MM.1S (cell line): ENCODE measurements at regions not wholly inside any gene's neighbourhood (a gene's known extent, or its start where the extent isn't known, plus 50 kb on each side); places are given as distances from the start of the nearest gene placed in this dataset.

Source experiments
- CTCF ChIP-seq: fragments of 300-600 bp; sonication (generic); IDR thresholded peaks from 2 replicates; pipeline ENCODE4 v1.5.1; 2016; ENCODE audit warnings: antibody characterized with exemption, low read length, mixed read lengths
- EZH2 ChIP-seq: fragments of 300-600 bp; sonication (generic); optimal IDR thresholded peaks from 2 replicates; pipeline ENCODE3; 2017; ENCODE audit warnings: low read depth, mild to moderate bottlenecking, antibody characterized with exemption, low read length, mixed read lengths

- no peak for TF ChIP-seq EZH2
- TF ChIP-seq CTCF: no peak
Observed at GRCh38 chr20:22796469-22797077, 212.2 kb upstream of the FOXA2 start.
